GM12892 (cell line): ENCODE measurements at regions not wholly inside any gene's neighbourhood (a gene's known extent, or its start where the extent isn't known, plus 50 kb on each side); places are given as distances from the start of the nearest gene placed in this dataset.

Experiments used
- DNase-seq: peaks from one replicate; pipeline ENCODE4 v3.0.0; 2011; ENCODE audit not compliant: insufficient read length
- FAIRE-seq: peaks from 2 replicates; lab custom pipeline; 2011; peaks lifted over from hg19 to GRCh38; lab: Jason Lieb, UNC
- POLR2A ChIP-seq: IDR thresholded peaks from 2 replicates; pipeline ENCODE4 v1.6.1; 2011; ENCODE audit warnings: low read depth, low read length, control low read depth
- POLR2AphosphoS5 ChIP-seq: IDR thresholded peaks from 2 replicates; pipeline ENCODE4 v1.6.1; 2011; ENCODE audit warnings: low read depth, low read length, control low read depth
- TAF1 ChIP-seq: IDR thresholded peaks from 2 replicates; pipeline ENCODE4 v1.6.1; 2011; ENCODE audit warnings: low read depth, mild to moderate bottlenecking, control low read depth, low read length, borderline replicate concordance

GRCh38 chr13:40101708-40102359 is 446.4 kb downstream of the COG6 start:
- peak; percentile 93 for FAIRE-seq
- DNase-seq, result no peak
- TF ChIP-seq TAF1 (no peak), POLR2A (no peak), POLR2AphosphoS5 (no peak)

GRCh38 chr13:40102360-40102727 is 446.9 kb downstream of the COG6 start:
- TF ChIP-seq POLR2AphosphoS5, result no peak
- no peak for TF ChIP-seq POLR2A
- TF ChIP-seq TAF1, result no peak
- DNase-seq (no peak), FAIRE-seq (no peak)

GRCh38 chr13:40102854-40103253 is 447.4 kb downstream of the COG6 start:
- TF ChIP-seq POLR2A (no peak), TAF1 (no peak), POLR2AphosphoS5 (no peak)
- DNase-seq, result no peak
- peak; percentile 70 for FAIRE-seq

GRCh38 chr13:40103864-40104263 is 448.4 kb downstream of the COG6 start:
- FAIRE-seq (no peak), DNase-seq (no peak)
- TF ChIP-seq POLR2A (no peak), POLR2AphosphoS5 (no peak), TAF1 (no peak)

GRCh38 chr13:40105231-40105630 is 449.8 kb downstream of the COG6 start:
- FAIRE-seq, result no peak
- no peak for DNase-seq
- TF ChIP-seq POLR2A (no peak), TAF1 (no peak), POLR2AphosphoS5 (no peak)

GRCh38 chr13:40109351-40109844 is 453.9 kb downstream of the COG6 start:
- FAIRE-seq (no peak), DNase-seq (no peak)
- TF ChIP-seq POLR2AphosphoS5 (no peak), POLR2A (no peak), TAF1 (no peak)

GRCh38 chr13:40113643-40114304 is 458.3 kb downstream of the COG6 start:
- no peak for TF ChIP-seq POLR2A
- no peak for TF ChIP-seq POLR2AphosphoS5
- TF ChIP-seq TAF1, result no peak
- FAIRE-seq (no peak), DNase-seq (no peak)

- TF ChIP-seq TAF1 (no peak), POLR2A (no peak), POLR2AphosphoS5 (no peak)
- DNase-seq (no peak), FAIRE-seq (no peak)
These were observed 458.9 kb downstream of the COG6 start for GRCh38 chr13:40114305-40114896.

GRCh38 chr13:40115426-40115825 is 460.0 kb downstream of the COG6 start:
- TF ChIP-seq POLR2A (no peak), TAF1 (no peak), POLR2AphosphoS5 (no peak)
- no peak for FAIRE-seq
- no peak for DNase-seq

GRCh38 chr13:40116008-40116407 is 460.5 kb downstream of the COG6 start:
- DNase-seq, result no peak
- TF ChIP-seq POLR2A (no peak), TAF1 (no peak), POLR2AphosphoS5 (no peak)
- peak; percentile 85 for FAIRE-seq

GRCh38 chr13:40118337-40118736 is 462.9 kb downstream of the COG6 start:
- TF ChIP-seq POLR2A, result no peak
- FAIRE-seq, result no peak
- no peak for DNase-seq
